ENCODE measurements at regions not wholly inside any gene's neighbourhood (a gene's known extent, or its start where the extent isn't known, plus 50 kb on each side); places are given as distances from the start of the nearest gene placed in this dataset.

GRCh38 chr13:99027661-99028425 is 50.0 kb upstream of the DOCK9 start:
- Histone ChIP-seq H3K27me3 (ENCODE audit: control insufficient read depth in 5 of 5, insufficient read depth in 4 of 5, low read length in 5 of 5) (no peaks in the 10 kb centered on the region), H3K9me3 (ENCODE audit: control insufficient read depth in 5 of 5, low read length in 5 of 5) (peaks cover 0 to 3% (median 0%) of the 10 kb centered on the region in 5 donors), H3K4me3 (ENCODE audit: low read depth in 1 of 5, low read length in 5 of 5) (no peak overlapping the region), H3K9ac (ENCODE audit: low read length in 5 of 5) (no peak overlapping the region), H3K36me3 (ENCODE audit: control insufficient read depth in 5 of 5, insufficient read depth in 5 of 5, low read length in 5 of 5) (no peaks in the 10 kb centered on the region), H3K27ac (ENCODE audit: low read depth, low read length) (no peak overlapping the region), H3K4me1 (ENCODE audit: control insufficient read depth in 5 of 5, insufficient read depth in 5 of 5, low read length in 5 of 5) (peaks cover 0 to 6% (median 0%) of the 10 kb centered on the region in 5 donors)

GRCh38 chr13:99028890-99029289 is 51.0 kb upstream of the DOCK9 start:
- H3K27me3 ChIP-seq (ENCODE audit: control insufficient read depth in 5 of 5, insufficient read depth in 4 of 5, low read length in 5 of 5): no peaks in the 10 kb centered on the region
- peaks cover 0 to 3% (median 0%) of the 10 kb centered on the region in 5 donors for H3K9me3 ChIP-seq (ENCODE audit: control insufficient read depth in 5 of 5, low read length in 5 of 5)
- H3K9ac ChIP-seq (ENCODE audit: low read length in 5 of 5): no peak overlapping the region
- no peaks in the 10 kb centered on the region for H3K4me1 ChIP-seq (ENCODE audit: control insufficient read depth in 5 of 5, insufficient read depth in 5 of 5, low read length in 5 of 5)
- H3K4me3 ChIP-seq (ENCODE audit: low read depth in 1 of 5, low read length in 5 of 5): no peak overlapping the region
- no peaks in the 10 kb centered on the region for H3K36me3 ChIP-seq (ENCODE audit: control insufficient read depth in 5 of 5, insufficient read depth in 5 of 5, low read length in 5 of 5)
- no peak overlapping the region for H3K27ac ChIP-seq (ENCODE audit: low read depth, low read length)

GRCh38 chr13:99029576-99029975 is 51.7 kb upstream of the DOCK9 start:
- Histone ChIP-seq H3K4me1 (ENCODE audit: control insufficient read depth in 5 of 5, insufficient read depth in 5 of 5, low read length in 5 of 5) (no peaks in the 10 kb centered on the region), H3K9me3 (ENCODE audit: control insufficient read depth in 5 of 5, low read length in 5 of 5) (peaks cover 0 to 3% (median 0%) of the 10 kb centered on the region in 5 donors), H3K4me3 (ENCODE audit: low read depth in 1 of 5, low read length in 5 of 5) (no peak overlapping the region), H3K27me3 (ENCODE audit: control insufficient read depth in 5 of 5, insufficient read depth in 4 of 5, low read length in 5 of 5) (no peaks in the 10 kb centered on the region), H3K9ac (ENCODE audit: low read length in 5 of 5) (no peak overlapping the region), H3K27ac (ENCODE audit: low read depth, low read length) (no peak overlapping the region), H3K36me3 (ENCODE audit: control insufficient read depth in 5 of 5, insufficient read depth in 5 of 5, low read length in 5 of 5) (no peaks in the 10 kb centered on the region)

- Histone ChIP-seq H3K36me3 (ENCODE audit: control insufficient read depth in 5 of 5, insufficient read depth in 5 of 5, low read length in 5 of 5) (no peaks in the 10 kb centered on the region), H3K4me3 (ENCODE audit: low read depth in 1 of 5, low read length in 5 of 5) (no peak overlapping the region), H3K4me1 (ENCODE audit: control insufficient read depth in 5 of 5, insufficient read depth in 5 of 5, low read length in 5 of 5) (no peaks in the 10 kb centered on the region), H3K9ac (ENCODE audit: low read length in 5 of 5) (no peak overlapping the region), H3K9me3 (ENCODE audit: control insufficient read depth in 5 of 5, low read length in 5 of 5) (peaks cover 0 to 6% (median 0%) of the 10 kb centered on the region in 5 donors), H3K27ac (ENCODE audit: low read depth, low read length) (no peak overlapping the region), H3K27me3 (ENCODE audit: control insufficient read depth in 5 of 5, insufficient read depth in 4 of 5, low read length in 5 of 5) (no peaks in the 10 kb centered on the region)
Measured at GRCh38 chr13:99030326-99030725, 52.5 kb upstream of the DOCK9 start.

GRCh38 chr13:99031832-99032231 is 54.0 kb upstream of the DOCK9 start:
- Histone ChIP-seq H3K36me3 (ENCODE audit: control insufficient read depth in 5 of 5, insufficient read depth in 5 of 5, low read length in 5 of 5) (no peaks in the 10 kb centered on the region), H3K4me3 (ENCODE audit: low read depth in 1 of 5, low read length in 5 of 5) (no peak overlapping the region), H3K27me3 (ENCODE audit: control insufficient read depth in 5 of 5, insufficient read depth in 4 of 5, low read length in 5 of 5) (no peaks in the 10 kb centered on the region), H3K27ac (ENCODE audit: low read depth, low read length) (no peak overlapping the region), H3K4me1 (ENCODE audit: control insufficient read depth in 5 of 5, insufficient read depth in 5 of 5, low read length in 5 of 5) (no peaks in the 10 kb centered on the region), H3K9me3 (ENCODE audit: control insufficient read depth in 5 of 5, low read length in 5 of 5) (peaks cover 0 to 8% (median 0%) of the 10 kb centered on the region in 5 donors), H3K9ac (ENCODE audit: low read length in 5 of 5) (no peak overlapping the region)

- no peaks in the 10 kb centered on the region for H3K36me3 ChIP-seq (ENCODE audit: control insufficient read depth in 5 of 5, insufficient read depth in 5 of 5, low read length in 5 of 5)
- no peak overlapping the region for H3K27ac ChIP-seq (ENCODE audit: low read depth, low read length)
- no peaks in the 10 kb centered on the region for H3K27me3 ChIP-seq (ENCODE audit: control insufficient read depth in 5 of 5, insufficient read depth in 4 of 5, low read length in 5 of 5)
- H3K4me3 ChIP-seq (ENCODE audit: low read depth in 1 of 5, low read length in 5 of 5): no peak overlapping the region
- peaks cover 0 to 8% (median 0%) of the 10 kb centered on the region in 5 donors for H3K9me3 ChIP-seq (ENCODE audit: control insufficient read depth in 5 of 5, low read length in 5 of 5)
- no peak overlapping the region for H3K9ac ChIP-seq (ENCODE audit: low read length in 5 of 5)
- H3K4me1 ChIP-seq (ENCODE audit: control insufficient read depth in 5 of 5, insufficient read depth in 5 of 5, low read length in 5 of 5): no peaks in the 10 kb centered on the region
Measured at GRCh38 chr13:99033814-99034213, 56.0 kb upstream of the DOCK9 start.

- no peaks in the 10 kb centered on the region for H3K4me1 ChIP-seq (ENCODE audit: control insufficient read depth in 5 of 5, insufficient read depth in 5 of 5, low read length in 5 of 5)
- H3K9me3 ChIP-seq (ENCODE audit: control insufficient read depth in 5 of 5, low read length in 5 of 5): peaks cover 0 to 5% (median 0%) of the 10 kb centered on the region in 5 donors
- no peak overlapping the region for H3K9ac ChIP-seq (ENCODE audit: low read length in 5 of 5)
- H3K4me3 ChIP-seq (ENCODE audit: low read depth in 1 of 5, low read length in 5 of 5): no peak overlapping the region
- H3K27ac ChIP-seq (ENCODE audit: low read depth, low read length): no peak overlapping the region
- H3K27me3 ChIP-seq (ENCODE audit: control insufficient read depth in 5 of 5, insufficient read depth in 4 of 5, low read length in 5 of 5): no peaks in the 10 kb centered on the region
- no peaks in the 10 kb centered on the region for H3K36me3 ChIP-seq (ENCODE audit: control insufficient read depth in 5 of 5, insufficient read depth in 5 of 5, low read length in 5 of 5)
Measured at GRCh38 chr13:99034333-99035085, 56.6 kb upstream of the DOCK9 start.

GRCh38 chr13:99035715-99036114 is 57.9 kb upstream of the DOCK9 start:
- peaks cover 0 to 5% (median 0%) of the 10 kb centered on the region in 5 donors for H3K9me3 ChIP-seq (ENCODE audit: control insufficient read depth in 5 of 5, low read length in 5 of 5)
- no peak overlapping the region for H3K9ac ChIP-seq (ENCODE audit: low read length in 5 of 5)
- no peaks in the 10 kb centered on the region for H3K4me1 ChIP-seq (ENCODE audit: control insufficient read depth in 5 of 5, insufficient read depth in 5 of 5, low read length in 5 of 5)
- no peak overlapping the region for H3K27ac ChIP-seq (ENCODE audit: low read depth, low read length)
- no peak overlapping the region for H3K4me3 ChIP-seq (ENCODE audit: low read depth in 1 of 5, low read length in 5 of 5)
- H3K36me3 ChIP-seq (ENCODE audit: control insufficient read depth in 5 of 5, insufficient read depth in 5 of 5, low read length in 5 of 5): no peaks in the 10 kb centered on the region
- H3K27me3 ChIP-seq (ENCODE audit: control insufficient read depth in 5 of 5, insufficient read depth in 4 of 5, low read length in 5 of 5): peaks cover 0 to 2% (median 0%) of the 10 kb centered on the region in 5 donors

- H3K9ac ChIP-seq (ENCODE audit: low read length in 5 of 5): no peak overlapping the region
- no peak overlapping the region for H3K4me3 ChIP-seq (ENCODE audit: low read depth in 1 of 5, low read length in 5 of 5)
- no peaks in the 10 kb centered on the region for H3K4me1 ChIP-seq (ENCODE audit: control insufficient read depth in 5 of 5, insufficient read depth in 5 of 5, low read length in 5 of 5)
- peaks cover 0 to 5% (median 0%) of the 10 kb centered on the region in 5 donors for H3K9me3 ChIP-seq (ENCODE audit: control insufficient read depth in 5 of 5, low read length in 5 of 5)
- H3K27me3 ChIP-seq (ENCODE audit: control insufficient read depth in 5 of 5, insufficient read depth in 4 of 5, low read length in 5 of 5): peaks cover 0 to 2% (median 0%) of the 10 kb centered on the region in 5 donors
- no peak overlapping the region for H3K27ac ChIP-seq (ENCODE audit: low read depth, low read length)
- no peaks in the 10 kb centered on the region for H3K36me3 ChIP-seq (ENCODE audit: control insufficient read depth in 5 of 5, insufficient read depth in 5 of 5, low read length in 5 of 5)
Measured at GRCh38 chr13:99037756-99038155, 59.9 kb upstream of the DOCK9 start.

GRCh38 chr13:99039718-99040280 is 61.9 kb upstream of the DOCK9 start:
- H3K4me1 ChIP-seq (ENCODE audit: control insufficient read depth in 5 of 5, insufficient read depth in 5 of 5, low read length in 5 of 5): no peaks in the 10 kb centered on the region
- no peak overlapping the region for H3K9ac ChIP-seq (ENCODE audit: low read length in 5 of 5)
- peaks cover 0 to 3% (median 0%) of the 10 kb centered on the region in 5 donors for H3K27me3 ChIP-seq (ENCODE audit: control insufficient read depth in 5 of 5, insufficient read depth in 4 of 5, low read length in 5 of 5)
- H3K9me3 ChIP-seq (ENCODE audit: control insufficient read depth in 5 of 5, low read length in 5 of 5): peaks cover 0 to 5% (median 0%) of the 10 kb centered on the region in 5 donors
- no peak overlapping the region for H3K4me3 ChIP-seq (ENCODE audit: low read depth in 1 of 5, low read length in 5 of 5)
- H3K36me3 ChIP-seq (ENCODE audit: control insufficient read depth in 5 of 5, insufficient read depth in 5 of 5, low read length in 5 of 5): no peaks in the 10 kb centered on the region
- H3K27ac ChIP-seq (ENCODE audit: low read depth, low read length): no peak overlapping the region

All from subcutaneous abdominal adipose tissue (tissue), 5 donors.